ENCODE measurements at regions not wholly inside any gene's neighbourhood (a gene's known extent, or its start where the extent isn't known, plus 50 kb on each side); places are given as distances from the start of the nearest gene placed in this dataset.

GRCh38 chr3:170799009-170799408, 71.0 kb downstream of the RPL22L1 start:
- H3K36me3 ChIP-seq (ENCODE audit: low read length) = no peaks in the 10 kb centered on the region
- H3K79me2 ChIP-seq (ENCODE audit: insufficient read depth, low read length) = no peaks in the 10 kb centered on the region
- no peaks in the 10 kb centered on the region for H3K27me3 ChIP-seq (ENCODE audit: low read length)
- no peak overlapping the region for H3K4me2 ChIP-seq (ENCODE audit: low read depth, low read length, poor library complexity, severe bottlenecking)
- no peak for TF ChIP-seq CTCF (IDR thresholded peaks at IDR 0.05; ENCODE audit: insufficient read depth, low read length, poor library complexity, severe bottlenecking)
- TF ChIP-seq EZH2phosphoT487 (conservative IDR thresholded peaks at IDR 0.05; ENCODE audit: low read length) = no peak
- no peak overlapping the region for H3K4me3 ChIP-seq (ENCODE audit: insufficient read depth, low read length, poor library complexity, severe bottlenecking)
- H3K9me3 ChIP-seq (ENCODE audit: insufficient read depth, low read length) = no peaks in the 10 kb centered on the region
- no peak overlapping the region for H3K9ac ChIP-seq (ENCODE audit: low read length)
- H3K27ac ChIP-seq (ENCODE audit: low read depth, low read length) = no peak overlapping the region
- no peaks in the 10 kb centered on the region for H4K20me1 ChIP-seq (ENCODE audit: low read depth, low read length)
- H3K9me2 ChIP-seq (replicated peaks; ENCODE audit: insufficient read depth, low read length) = no peaks in the 10 kb centered on the region
- no peak overlapping the region for H2AFZ ChIP-seq (ENCODE audit: low read depth, low read length, severe bottlenecking)
- H3F3A ChIP-seq (ENCODE audit: insufficient read depth) = no peaks in the 10 kb centered on the region

GRCh38 chr3:170797685-170798084, 72.3 kb downstream of the RPL22L1 start:
- Histone ChIP-seq H3K36me3 (ENCODE audit: low read length) (no peaks in the 10 kb centered on the region), H3K9me2 (replicated peaks; ENCODE audit: insufficient read depth, low read length) (no peaks in the 10 kb centered on the region), H2AFZ (ENCODE audit: low read depth, low read length, severe bottlenecking) (no peak overlapping the region), H3K4me3 (ENCODE audit: insufficient read depth, low read length, poor library complexity, severe bottlenecking) (no peak overlapping the region), H3K27ac (ENCODE audit: low read depth, low read length) (no peak overlapping the region), H3K27me3 (ENCODE audit: low read length) (no peaks in the 10 kb centered on the region), H3K9me3 (ENCODE audit: insufficient read depth, low read length) (no peaks in the 10 kb centered on the region), H3K4me2 (ENCODE audit: low read depth, low read length, poor library complexity, severe bottlenecking) (no peak overlapping the region), H3K79me2 (ENCODE audit: insufficient read depth, low read length) (no peaks in the 10 kb centered on the region), H3F3A (ENCODE audit: insufficient read depth) (no peaks in the 10 kb centered on the region), H3K9ac (ENCODE audit: low read length) (no peak overlapping the region), H4K20me1 (ENCODE audit: low read depth, low read length) (no peaks in the 10 kb centered on the region)
- no peak for TF ChIP-seq CTCF (IDR thresholded peaks at IDR 0.05; ENCODE audit: insufficient read depth, low read length, poor library complexity, severe bottlenecking)
- TF ChIP-seq EZH2phosphoT487 (conservative IDR thresholded peaks at IDR 0.05; ENCODE audit: low read length) = no peak

GRCh38 chr3:170792471-170792870, 77.5 kb downstream of the RPL22L1 start:
- Histone ChIP-seq H3K4me2 (ENCODE audit: low read depth, low read length, poor library complexity, severe bottlenecking) (no peak overlapping the region), H2AFZ (ENCODE audit: low read depth, low read length, severe bottlenecking) (no peak overlapping the region), H4K20me1 (ENCODE audit: low read depth, low read length) (no peaks in the 10 kb centered on the region), H3K9ac (ENCODE audit: low read length) (no peak overlapping the region), H3K27ac (ENCODE audit: low read depth, low read length) (no peak overlapping the region), H3K4me3 (ENCODE audit: insufficient read depth, low read length, poor library complexity, severe bottlenecking) (no peak overlapping the region), H3F3A (ENCODE audit: insufficient read depth) (no peaks in the 10 kb centered on the region), H3K79me2 (ENCODE audit: insufficient read depth, low read length) (no peaks in the 10 kb centered on the region), H3K27me3 (ENCODE audit: low read length) (no peaks in the 10 kb centered on the region), H3K9me2 (replicated peaks; ENCODE audit: insufficient read depth, low read length) (no peaks in the 10 kb centered on the region), H3K36me3 (ENCODE audit: low read length) (no peaks in the 10 kb centered on the region), H3K9me3 (ENCODE audit: insufficient read depth, low read length) (no peaks in the 10 kb centered on the region)
- TF ChIP-seq CTCF (IDR thresholded peaks at IDR 0.05; ENCODE audit: insufficient read depth, low read length, poor library complexity, severe bottlenecking) = no peak
- TF ChIP-seq EZH2phosphoT487 (conservative IDR thresholded peaks at IDR 0.05; ENCODE audit: low read length) = no peak

Measured in SU-DHL-6 (cell line).